HCT116 (cell line): ENCODE measurements at regions not wholly inside any gene's neighbourhood (a gene's known extent, or its start where the extent isn't known, plus 50 kb on each side); places are given as distances from the start of the nearest gene placed in this dataset.

Experiments
- ATAC-seq: fragments of 200-7000 bp; cut with Tn5 transposase; 2 replicates; pipeline ENCODE4 v1.9.1; 2020; ENCODE audit warnings: mild to moderate bottlenecking, moderate library complexity
- BruUV-seq: library from RNA; stranded (reverse); fragments of 400-500 nt; replicated peaks from 2 replicates; lab custom pipeline; 2021; lab: Mats Ljungman, UMichigan
- CTCF ChIA-PET: fragments of 300-600 bp; sonication (Branson Sonifier 250); formaldehyde crosslinking; loops from one replicate; lab custom pipeline; 2021; ENCODE audit warnings: antibody characterized with exemption; lab: Charles Lee
- POLR2A ChIA-PET: fragments of 300-600, 350-600 bp; sonication (Branson Sonifier 250); formaldehyde crosslinking; loops from one replicate; lab custom pipeline; 2021; ENCODE audit warnings: antibody characterized with exemption; lab: Charles Lee
- RAD21 ChIA-PET, 2 experiments: fragments of 300-600 bp; sonication (Branson Sonifier 250); formaldehyde crosslinking; loops; one replicate each; lab custom pipeline; 2023; ENCODE audit warnings: low total read pairs in 2 of 2; ENCODE audit not compliant: uncharacterized antibody in 2 of 2, unreplicated experiment in 2 of 2, low non-redundant PET in 1 of 2; lab: Charles Lee
- DNase-seq: peaks from one replicate; pipeline ENCODE4 v3.0.0-alpha.2; 2010; ENCODE audit warnings: low read depth, low spot score
- H2AFZ ChIP-seq: fragments of 200-600 bp; shearing (Covaris generic), sonication (generic); 2 replicates; pipeline ENCODE4 v1.6.1; 2017; ENCODE audit warnings: low read depth, mixed run types, mixed read lengths, antibody characterized with exemption, low read length; ENCODE audit not compliant: poor library complexity, severe bottlenecking
- H3K27ac ChIP-seq: 2 replicates; pipeline ENCODE4 v1.5.1; 2012; ENCODE audit warnings: low read depth, low read length
- H3K27me3 ChIP-seq: fragments of 200-600 bp; sonication (generic); 2 replicates; pipeline ENCODE4 v1.6.1; 2016; ENCODE audit warnings: mixed run types, low read length, mixed read lengths; ENCODE audit not compliant: insufficient read depth
- H3K36me3 ChIP-seq, 2 experiments: fragments of 200-500 bp in 1 of 2; fragments of 200-600 bp in 1 of 2; sonication (Bioruptor generic) in 1 of 2; sonication (generic) in 1 of 2; 2 replicates each; pipeline versions ENCODE4 v1.5.1 to v1.6.1; 2014 to 2016; ENCODE audit warnings: low read length in 2 of 2, inconsistent platforms in 1 of 2, mixed read lengths in 1 of 2, mixed run types in 1 of 2; ENCODE audit not compliant: insufficient read depth in 2 of 2, control insufficient read depth in 1 of 2
- H3K4me1 ChIP-seq, 2 experiments: fragments of 200-600 bp in 1 of 2; sonication (generic) in 1 of 2; 2 replicates each; pipeline versions ENCODE4 v1.5.1 to v1.6.1; 2012 to 2017; ENCODE audit warnings: low read length in 2 of 2, inconsistent platforms in 1 of 2, mild to moderate bottlenecking in 1 of 2, mixed read lengths in 1 of 2, mixed run types in 1 of 2, moderate library complexity in 1 of 2; ENCODE audit not compliant: insufficient read depth in 2 of 2, control insufficient read depth in 1 of 2
- H3K4me2 ChIP-seq: fragments of 200-600 bp; sonication (generic); 2 replicates; pipeline ENCODE4 v1.6.1; 2017; ENCODE audit warnings: mixed run types, low read length, mixed read lengths
- H3K4me3 ChIP-seq, 2 experiments: fragments of 200-600 bp in 1 of 2; sonication (generic) in 1 of 2; replicated peaks in 1 of 2; 2 replicates each; pipeline ENCODE4 v1.5.1; 2011 to 2016; ENCODE audit warnings: low read length in 2 of 2, control low read depth in 1 of 2, low read depth in 1 of 2, mild to moderate bottlenecking in 1 of 2, mixed read lengths in 1 of 2, mixed run types in 1 of 2
- H3K79me2 ChIP-seq: fragments of 200-600 bp; sonication (generic); 2 replicates; pipeline ENCODE4 v1.6.1; 2017; ENCODE audit warnings: mild to moderate bottlenecking, mixed run types, low read length, moderate library complexity, mixed read lengths; ENCODE audit not compliant: insufficient read depth
- H3K9ac ChIP-seq: fragments of 200-600 bp; sonication (generic); 2 replicates; pipeline ENCODE4 v1.6.1; 2016; ENCODE audit warnings: low read length, mixed read lengths
- H3K9me2 ChIP-seq: fragments of 200-600 bp; sonication (generic), shearing (Covaris generic); 2 replicates; pipeline ENCODE4 v1.6.1; 2017; ENCODE audit warnings: mixed run types, mild to moderate bottlenecking, moderate library complexity; ENCODE audit not compliant: insufficient read depth
- H3K9me3 ChIP-seq, 2 experiments: fragments of 200-500 bp in 1 of 2; fragments of 200-600 bp in 1 of 2; sonication (Bioruptor generic) in 1 of 2; sonication (generic) in 1 of 2; 2 replicates each; pipeline ENCODE4 v1.6.1; 2014 to 2017; ENCODE audit warnings: low read length in 2 of 2, mixed read lengths in 2 of 2, inconsistent platforms in 1 of 2, low read depth in 1 of 2, mild to moderate bottlenecking in 1 of 2, mixed run types in 1 of 2, moderate library complexity in 1 of 2; ENCODE audit not compliant: control insufficient read depth in 1 of 2, insufficient read depth in 1 of 2
- H4K20me1 ChIP-seq: fragments of 200-600 bp; sonication (generic), shearing (Covaris generic); 2 replicates; pipeline ENCODE4 v1.6.1; 2017; ENCODE audit warnings: mixed run types, mild to moderate bottlenecking, moderate library complexity; ENCODE audit not compliant: insufficient read depth
- CBX3 ChIP-seq: IDR thresholded peaks from 2 replicates; pipeline ENCODE4 v1.6.1; 2012; ENCODE audit warnings: low read depth
- CEBPB ChIP-seq: IDR thresholded peaks from 2 replicates; pipeline ENCODE4 v1.6.1; 2012; ENCODE audit warnings: low read depth
- EGR1 ChIP-seq: IDR thresholded peaks from 2 replicates; pipeline ENCODE4 v1.6.1; 2012; ENCODE audit warnings: low read depth
- FOSL1 ChIP-seq: IDR thresholded peaks from 2 replicates; pipeline ENCODE4 v1.6.1; 2012; ENCODE audit warnings: low read depth
- JUND ChIP-seq: IDR thresholded peaks from 2 replicates; pipeline ENCODE4 v1.6.1; 2012
- POLR2A ChIP-seq: IDR thresholded peaks from 2 replicates; pipeline ENCODE4 v1.7.0; 2011; ENCODE audit warnings: borderline replicate concordance; ENCODE audit not compliant: insufficient read depth, insufficient read length; ENCODE audit errors: extremely low read depth
- POLR2AphosphoS5 ChIP-seq: IDR thresholded peaks from 2 replicates; pipeline ENCODE4 v1.6.1; 2011; ENCODE audit warnings: mild to moderate bottlenecking, low read depth, low read length, moderate library complexity
- SIN3A ChIP-seq: IDR thresholded peaks from 2 replicates; pipeline ENCODE4 v1.6.1; 2012; ENCODE audit warnings: low read depth
- SP1 ChIP-seq: IDR thresholded peaks from 2 replicates; pipeline ENCODE4 v1.6.1; 2012; ENCODE audit warnings: low read depth
- SRF ChIP-seq: IDR thresholded peaks from 2 replicates; pipeline ENCODE4 v1.6.1; 2012; ENCODE audit warnings: low read depth
- ZNF274 ChIP-seq: fragments of 200-500 bp; sonication (Bioruptor generic); IDR thresholded peaks from 2 replicates; pipeline ENCODE4 v1.6.1; 2014; ENCODE audit warnings: mild to moderate bottlenecking, low read depth, low read length, inconsistent platforms
- intact Hi-C: fragments of 100-400 bp; cut with micrococcal nuclease; formaldehyde crosslinking; loops from 2 replicates; pipeline ENCODE4 v1.10.0; 2022
- TF ChIP-seq, protein P1 (sequence below): IDR thresholded peaks from 2 replicates; pipeline ENCODE4 v1.6.1; 2012
- TF ChIP-seq, protein P2 (sequence below): IDR thresholded peaks from 2 replicates; pipeline ENCODE4 v1.6.1; 2011; ENCODE audit warnings: mild to moderate bottlenecking, low read length, moderate library complexity; ENCODE audit not compliant: insufficient replicate concordance; ENCODE audit errors: extremely low read depth
- TF ChIP-seq, protein P3 (sequence below): IDR thresholded peaks from 2 replicates; pipeline ENCODE4 v1.6.1; 2012; ENCODE audit warnings: low read depth

DNA sequence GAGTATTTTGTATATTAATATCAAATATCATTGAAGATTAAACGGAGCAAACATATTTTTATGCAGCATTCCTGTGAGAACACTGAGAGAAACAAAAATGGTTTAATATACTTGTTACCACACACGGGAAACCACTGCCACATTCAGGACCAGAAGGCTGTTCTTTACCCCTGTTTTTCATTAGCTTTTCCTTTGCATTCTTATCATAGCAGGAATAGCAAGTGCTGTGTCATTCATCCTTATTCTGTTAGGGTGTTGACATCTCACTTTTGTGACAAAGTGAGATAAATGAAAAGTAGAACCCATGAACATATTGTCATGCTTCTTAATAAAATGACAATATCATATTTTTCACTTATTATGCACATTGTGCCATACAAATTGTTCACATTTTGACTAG lies 212.4 kb upstream of the NDST4 start (continued):
- TF ChIP-seq POLR2AphosphoS5: no peak
- TF ChIP-seq, protein P1, sequence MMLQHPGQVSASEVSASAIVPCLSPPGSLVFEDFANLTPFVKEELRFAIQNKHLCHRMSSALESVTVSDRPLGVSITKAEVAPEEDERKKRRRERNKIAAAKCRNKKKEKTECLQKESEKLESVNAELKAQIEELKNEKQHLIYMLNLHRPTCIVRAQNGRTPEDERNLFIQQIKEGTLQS: no peak
- TF ChIP-seq, protein P2, sequence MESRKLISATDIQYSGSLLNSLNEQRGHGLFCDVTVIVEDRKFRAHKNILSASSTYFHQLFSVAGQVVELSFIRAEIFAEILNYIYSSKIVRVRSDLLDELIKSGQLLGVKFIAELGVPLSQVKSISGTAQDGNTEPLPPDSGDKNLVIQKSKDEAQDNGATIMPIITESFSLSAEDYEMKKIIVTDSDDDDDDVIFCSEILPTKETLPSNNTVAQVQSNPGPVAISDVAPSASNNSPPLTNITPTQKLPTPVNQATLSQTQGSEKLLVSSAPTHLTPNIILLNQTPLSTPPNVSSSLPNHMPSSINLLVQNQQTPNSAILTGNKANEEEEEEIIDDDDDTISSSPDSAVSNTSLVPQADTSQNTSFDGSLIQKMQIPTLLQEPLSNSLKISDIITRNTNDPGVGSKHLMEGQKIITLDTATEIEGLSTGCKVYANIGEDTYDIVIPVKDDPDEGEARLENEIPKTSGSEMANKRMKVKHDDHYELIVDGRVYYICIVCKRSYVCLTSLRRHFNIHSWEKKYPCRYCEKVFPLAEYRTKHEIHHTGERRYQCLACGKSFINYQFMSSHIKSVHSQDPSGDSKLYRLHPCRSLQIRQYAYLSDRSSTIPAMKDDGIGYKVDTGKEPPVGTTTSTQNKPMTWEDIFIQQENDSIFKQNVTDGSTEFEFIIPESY: no peak
- TF ChIP-seq JUND: no peak
- TF ChIP-seq SIN3A: no peak
- TF ChIP-seq FOSL1: no peak
- TF ChIP-seq POLR2A: no peak
- TF ChIP-seq CEBPB: no peak

DNA sequence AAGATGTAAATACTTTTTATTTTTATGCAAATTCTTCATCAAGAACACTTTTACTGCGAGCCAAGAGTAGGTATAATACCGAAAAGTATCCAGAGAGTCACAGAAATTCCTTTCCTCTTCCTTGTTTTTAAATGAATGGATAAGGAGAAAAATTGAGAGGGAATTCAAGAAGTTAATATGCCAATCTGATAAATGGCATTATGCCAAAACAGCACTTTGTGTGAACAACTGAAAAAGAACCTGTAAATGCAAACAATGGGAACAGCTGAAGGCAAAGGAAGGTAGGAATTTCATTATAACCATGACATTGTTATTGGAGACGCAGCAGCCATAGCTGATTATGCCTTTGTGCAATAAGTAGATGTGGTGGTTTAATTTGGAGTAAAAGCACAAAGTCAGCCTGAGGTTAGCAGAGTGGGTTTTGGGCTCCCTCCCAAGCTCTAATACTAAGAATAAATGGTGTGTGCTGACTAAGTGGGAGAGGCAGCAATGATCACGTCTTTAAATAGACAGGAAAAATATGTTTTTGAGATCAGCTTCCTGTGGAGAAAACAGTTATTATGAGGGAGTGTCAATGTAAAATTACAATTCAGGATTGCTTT lies 209.8 kb upstream of the NDST4 start:
- CTCF ChIA-PET: no interaction called here
- Histone ChIP-seq H3K4me3 (no peak overlapping the region), H4K20me1 (no peaks in the 10 kb centered on the region), H3K9ac (no peak overlapping the region), H3K4me1 (peaks cover 0 to 4% of the 10 kb centered on the region in 2 experiments; a peak in 1 of 4 replicates), H3K9me2 (no peaks in the 10 kb centered on the region), H3K27me3 (no peaks in the 10 kb centered on the region), H2AFZ (no peak overlapping the region), H3K79me2 (no peaks in the 10 kb centered on the region), H3K9me3 (no peaks in the 10 kb centered on the region), H3K36me3 (no peaks in the 10 kb centered on the region), H3K27ac (no peak overlapping the region), H3K4me2 (no peak overlapping the region)
- ATAC-seq (no peak), DNase-seq (no peak)
- POLR2A ChIA-PET: no interaction called here
- RAD21 ChIA-PET: no interaction called here
- BruUV-seq: no TSS peak
- intact Hi-C loops: no loop called here
- TF ChIP-seq POLR2AphosphoS5: no peak
- TF ChIP-seq, protein P3, sequence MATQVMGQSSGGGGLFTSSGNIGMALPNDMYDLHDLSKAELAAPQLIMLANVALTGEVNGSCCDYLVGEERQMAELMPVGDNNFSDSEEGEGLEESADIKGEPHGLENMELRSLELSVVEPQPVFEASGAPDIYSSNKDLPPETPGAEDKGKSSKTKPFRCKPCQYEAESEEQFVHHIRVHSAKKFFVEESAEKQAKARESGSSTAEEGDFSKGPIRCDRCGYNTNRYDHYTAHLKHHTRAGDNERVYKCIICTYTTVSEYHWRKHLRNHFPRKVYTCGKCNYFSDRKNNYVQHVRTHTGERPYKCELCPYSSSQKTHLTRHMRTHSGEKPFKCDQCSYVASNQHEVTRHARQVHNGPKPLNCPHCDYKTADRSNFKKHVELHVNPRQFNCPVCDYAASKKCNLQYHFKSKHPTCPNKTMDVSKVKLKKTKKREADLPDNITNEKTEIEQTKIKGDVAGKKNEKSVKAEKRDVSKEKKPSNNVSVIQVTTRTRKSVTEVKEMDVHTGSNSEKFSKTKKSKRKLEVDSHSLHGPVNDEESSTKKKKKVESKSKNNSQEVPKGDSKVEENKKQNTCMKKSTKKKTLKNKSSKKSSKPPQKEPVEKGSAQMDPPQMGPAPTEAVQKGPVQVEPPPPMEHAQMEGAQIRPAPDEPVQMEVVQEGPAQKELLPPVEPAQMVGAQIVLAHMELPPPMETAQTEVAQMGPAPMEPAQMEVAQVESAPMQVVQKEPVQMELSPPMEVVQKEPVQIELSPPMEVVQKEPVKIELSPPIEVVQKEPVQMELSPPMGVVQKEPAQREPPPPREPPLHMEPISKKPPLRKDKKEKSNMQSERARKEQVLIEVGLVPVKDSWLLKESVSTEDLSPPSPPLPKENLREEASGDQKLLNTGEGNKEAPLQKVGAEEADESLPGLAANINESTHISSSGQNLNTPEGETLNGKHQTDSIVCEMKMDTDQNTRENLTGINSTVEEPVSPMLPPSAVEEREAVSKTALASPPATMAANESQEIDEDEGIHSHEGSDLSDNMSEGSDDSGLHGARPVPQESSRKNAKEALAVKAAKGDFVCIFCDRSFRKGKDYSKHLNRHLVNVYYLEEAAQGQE: no peak
- TF ChIP-seq, protein P1: no peak
- no peak for TF ChIP-seq SP1
- TF ChIP-seq CBX3: no peak
- TF ChIP-seq JUND: no peak
- TF ChIP-seq, protein P2: no peak
- TF ChIP-seq ZNF274: no peak
- TF ChIP-seq SRF: no peak
- TF ChIP-seq CEBPB: no peak
- no peak for TF ChIP-seq EGR1
